ENCODE measurements at regions not wholly inside any gene's neighbourhood (a gene's known extent, or its start where the extent isn't known, plus 50 kb on each side); places are given as distances from the start of the nearest gene placed in this dataset.

DNA sequence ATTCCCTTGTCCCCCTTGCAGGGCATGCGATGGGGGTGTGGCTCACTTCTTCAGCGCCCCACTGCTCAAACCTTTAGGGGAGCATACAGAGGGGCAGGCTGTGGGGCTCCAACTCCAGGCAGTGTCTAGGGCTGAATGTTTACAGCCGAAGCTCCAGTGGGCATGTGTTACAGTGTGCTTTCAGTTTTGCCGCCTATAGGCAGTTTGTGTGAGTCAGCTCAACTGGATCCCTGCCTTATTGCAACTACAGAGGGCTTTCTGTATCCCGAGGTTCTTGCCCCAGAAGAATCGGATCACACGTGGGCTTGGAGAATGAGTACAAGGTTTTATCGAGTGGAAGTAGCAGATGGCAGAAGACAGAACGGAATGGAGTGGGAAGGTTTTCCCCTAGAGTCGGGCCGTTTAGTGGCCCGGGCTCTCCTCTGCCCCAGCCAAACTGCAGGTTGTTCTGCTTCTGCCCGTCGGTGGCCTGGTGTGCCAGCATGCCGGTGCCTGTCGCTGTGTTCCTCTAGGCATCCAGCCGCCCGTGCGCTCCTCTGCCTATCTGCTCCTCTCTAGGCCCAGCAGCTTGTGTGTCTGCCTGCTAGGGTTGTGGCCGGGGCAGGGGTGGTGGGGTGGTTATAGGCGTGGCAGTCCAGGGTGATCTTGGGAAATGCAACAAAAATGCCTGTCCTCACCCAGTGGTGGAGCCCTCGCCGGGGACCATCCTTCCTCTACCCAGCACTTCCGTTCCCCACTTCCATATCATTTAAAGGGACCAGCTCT lies 435.9 kb upstream of the SGCG start:
- Histone ChIP-seq H3K4me3 (ENCODE audit: low read depth in 1 of 2, low read length in 2 of 2) (no peak overlapping the region), H3K9me3 (ENCODE audit: control insufficient read depth in 1 of 2, low read length in 2 of 2) (no peaks in the 10 kb centered on the region), H3K36me3 (ENCODE audit: control insufficient read depth in 1 of 2, insufficient read depth in 2 of 2, low read length in 2 of 2) (no peaks in the 10 kb centered on the region), H3K27me3 (ENCODE audit: low read depth, low read length) (no peaks in the 10 kb centered on the region), H3K4me1 (ENCODE audit: control insufficient read depth in 1 of 2, insufficient read depth in 2 of 2, low read length in 2 of 2) (no peaks in the 10 kb centered on the region), H3K27ac (ENCODE audit: low read length) (no peak overlapping the region)

DNA sequence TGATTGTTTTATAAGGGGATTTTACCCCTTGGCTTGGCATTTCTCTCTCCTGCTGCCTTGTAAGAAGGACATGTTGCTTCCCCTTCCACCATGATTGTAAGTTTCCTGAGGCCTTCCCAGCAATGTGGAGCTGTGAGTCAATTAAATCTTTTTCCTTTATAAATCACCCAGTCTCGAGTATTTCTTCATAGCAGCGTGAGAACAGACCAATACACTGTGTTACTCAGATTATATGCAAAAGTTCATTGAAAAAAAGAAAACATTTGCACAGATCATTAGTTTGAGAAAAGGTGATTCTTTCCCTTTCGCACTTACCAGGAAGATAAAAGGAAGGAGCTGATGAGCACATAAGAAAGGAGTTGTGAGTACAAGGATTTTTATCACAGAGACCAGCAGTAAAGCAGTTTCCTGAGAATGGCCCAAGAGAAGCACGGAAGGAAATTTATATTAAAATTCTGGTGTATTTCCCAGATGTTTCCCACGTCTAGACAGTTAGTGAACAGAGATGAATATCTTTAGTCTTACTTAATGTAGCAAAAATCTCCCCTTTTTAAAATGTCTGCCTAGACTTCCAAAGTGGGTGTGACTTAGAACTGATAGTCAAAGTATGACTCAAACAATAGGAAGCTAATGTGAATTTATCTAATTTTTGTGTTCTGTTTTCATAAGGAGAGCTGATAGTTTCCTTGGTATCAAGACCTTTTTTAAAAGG lies 431.8 kb upstream of the SGCG start:
- Histone ChIP-seq H3K27ac (ENCODE audit: low read length) (no peak overlapping the region), H3K27me3 (ENCODE audit: low read depth, low read length) (no peaks in the 10 kb centered on the region), H3K36me3 (ENCODE audit: control insufficient read depth in 1 of 2, insufficient read depth in 2 of 2, low read length in 2 of 2) (no peaks in the 10 kb centered on the region), H3K9me3 (ENCODE audit: control insufficient read depth in 1 of 2, low read length in 2 of 2) (no peaks in the 10 kb centered on the region), H3K4me3 (ENCODE audit: low read depth in 1 of 2, low read length in 2 of 2) (no peak overlapping the region), H3K4me1 (ENCODE audit: control insufficient read depth in 1 of 2, insufficient read depth in 2 of 2, low read length in 2 of 2) (no peaks in the 10 kb centered on the region)

DNA sequence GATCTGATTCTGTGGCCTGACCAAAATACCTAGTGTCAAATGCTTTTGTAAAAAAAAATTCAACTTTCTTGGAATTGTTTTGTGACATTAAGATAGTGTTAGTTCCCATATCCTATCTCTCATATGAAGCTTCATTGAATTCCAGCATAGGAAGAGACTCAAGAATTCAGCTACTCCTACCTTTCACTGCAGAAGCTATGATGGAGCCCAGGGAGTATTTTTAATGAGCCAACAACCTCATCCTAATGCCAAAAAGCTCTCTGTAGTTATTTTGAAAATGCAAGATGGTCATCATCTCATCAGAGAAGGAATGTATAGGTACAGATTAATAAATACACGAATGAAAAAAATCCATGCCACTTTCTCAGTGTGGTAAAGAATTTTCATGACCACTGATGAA lies 431.2 kb upstream of the SGCG start:
- H3K4me3 ChIP-seq (ENCODE audit: low read depth in 1 of 2, low read length in 2 of 2) = no peak overlapping the region

DNA sequence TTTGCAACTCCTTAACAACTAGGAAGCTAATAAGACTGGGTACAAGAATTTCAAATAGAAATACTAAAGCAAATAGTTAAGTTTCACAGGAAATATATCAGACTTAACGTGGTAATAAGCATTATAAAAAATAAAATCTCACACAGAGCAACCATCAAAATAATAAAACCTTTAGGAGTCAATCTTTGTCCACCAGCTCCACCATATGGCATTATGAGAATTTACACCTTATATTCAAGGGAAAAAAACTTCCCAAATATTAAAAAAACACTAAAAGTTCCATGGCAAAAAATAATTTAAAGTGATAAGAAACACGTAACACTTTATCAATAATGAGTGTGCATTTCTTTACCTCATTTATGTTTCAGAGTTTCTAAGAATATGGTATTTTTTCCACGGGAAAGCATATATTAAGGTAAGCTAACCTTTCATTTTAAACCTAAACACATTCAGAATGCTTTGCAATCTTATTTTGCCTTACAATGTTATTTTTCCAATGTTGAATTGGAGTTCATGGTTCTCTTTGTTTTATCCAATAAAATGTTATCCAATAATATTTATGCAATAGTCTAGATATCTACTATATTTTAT lies 423.2 kb upstream of the SGCG start:
- Histone ChIP-seq H3K4me1 (ENCODE audit: control insufficient read depth in 1 of 2, insufficient read depth in 2 of 2, low read length in 2 of 2) (no peaks in the 10 kb centered on the region), H3K27me3 (ENCODE audit: low read depth, low read length) (no peaks in the 10 kb centered on the region), H3K36me3 (ENCODE audit: control insufficient read depth in 1 of 2, insufficient read depth in 2 of 2, low read length in 2 of 2) (no peaks in the 10 kb centered on the region), H3K27ac (ENCODE audit: low read length) (no peak overlapping the region), H3K9me3 (ENCODE audit: control insufficient read depth in 1 of 2, low read length in 2 of 2) (no peaks in the 10 kb centered on the region), H3K4me3 (ENCODE audit: low read depth in 1 of 2, low read length in 2 of 2) (no peak overlapping the region)

More for the DNA sequence above, 431.2 kb upstream of the SGCG start:
- Histone ChIP-seq H3K27me3 (ENCODE audit: low read depth, low read length) (no peaks in the 10 kb centered on the region), H3K36me3 (ENCODE audit: control insufficient read depth in 1 of 2, insufficient read depth in 2 of 2, low read length in 2 of 2) (no peaks in the 10 kb centered on the region), H3K4me1 (ENCODE audit: control insufficient read depth in 1 of 2, insufficient read depth in 2 of 2, low read length in 2 of 2) (no peaks in the 10 kb centered on the region), H3K27ac (ENCODE audit: low read length) (no peak overlapping the region), H3K9me3 (ENCODE audit: control insufficient read depth in 1 of 2, low read length in 2 of 2) (no peaks in the 10 kb centered on the region)

DNA sequence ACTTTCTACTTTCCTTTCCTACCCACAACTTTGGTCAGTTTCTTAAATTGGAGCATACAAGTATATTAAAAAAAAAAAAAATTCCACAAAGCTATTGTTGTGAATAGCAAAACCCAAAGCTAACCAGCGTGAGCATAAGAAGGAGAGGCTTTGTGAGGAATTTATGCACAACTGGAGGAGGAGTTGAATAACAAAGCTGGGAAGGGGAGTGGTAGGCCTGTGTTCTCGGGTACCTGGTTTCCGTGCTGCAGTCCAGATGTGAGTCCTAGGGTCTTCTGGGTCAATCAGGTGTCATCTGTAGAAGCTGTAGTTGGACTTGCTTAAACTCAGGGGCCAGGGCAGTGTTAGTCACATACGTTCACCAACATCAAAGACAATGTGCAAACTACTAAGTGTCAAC lies 422.5 kb upstream of the SGCG start:
- Histone ChIP-seq H3K36me3 (ENCODE audit: control insufficient read depth in 1 of 2, insufficient read depth in 2 of 2, low read length in 2 of 2) (no peaks in the 10 kb centered on the region), H3K27me3 (ENCODE audit: low read depth, low read length) (no peaks in the 10 kb centered on the region)

DNA sequence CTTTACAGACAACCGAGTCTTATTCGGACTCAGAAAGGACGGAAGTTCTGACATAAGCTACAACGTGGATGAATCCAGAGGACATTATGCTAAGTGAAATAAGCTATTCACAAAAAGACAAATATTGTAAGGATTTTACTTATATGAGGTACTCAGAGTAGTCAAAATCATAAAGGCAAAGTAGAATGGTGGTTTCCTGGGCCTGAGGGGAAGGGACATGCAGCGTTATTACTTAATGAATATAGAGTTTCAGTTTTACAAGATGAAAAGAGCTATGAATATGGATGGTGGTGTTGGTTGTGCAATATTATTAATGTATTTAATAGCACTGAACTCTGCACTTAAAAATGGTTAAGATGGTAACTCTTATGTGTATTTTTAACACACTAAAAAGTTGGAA lies 419.1 kb upstream of the SGCG start:
- Histone ChIP-seq H3K27me3 (ENCODE audit: low read depth, low read length) (no peaks in the 10 kb centered on the region), H3K9me3 (ENCODE audit: control insufficient read depth in 1 of 2, low read length in 2 of 2) (no peaks in the 10 kb centered on the region), H3K36me3 (ENCODE audit: control insufficient read depth in 1 of 2, insufficient read depth in 2 of 2, low read length in 2 of 2) (no peaks in the 10 kb centered on the region), H3K4me3 (ENCODE audit: low read depth in 1 of 2, low read length in 2 of 2) (no peak overlapping the region), H3K4me1 (ENCODE audit: control insufficient read depth in 1 of 2, insufficient read depth in 2 of 2, low read length in 2 of 2) (no peaks in the 10 kb centered on the region), H3K27ac (ENCODE audit: low read length) (no peak overlapping the region)

More for the DNA sequence above, 422.5 kb upstream of the SGCG start:
- Histone ChIP-seq H3K9me3 (ENCODE audit: control insufficient read depth in 1 of 2, low read length in 2 of 2) (no peaks in the 10 kb centered on the region), H3K4me1 (ENCODE audit: control insufficient read depth in 1 of 2, insufficient read depth in 2 of 2, low read length in 2 of 2) (no peaks in the 10 kb centered on the region), H3K27ac (ENCODE audit: low read length) (no peak overlapping the region), H3K4me3 (ENCODE audit: low read depth in 1 of 2, low read length in 2 of 2) (no peak overlapping the region)

DNA sequence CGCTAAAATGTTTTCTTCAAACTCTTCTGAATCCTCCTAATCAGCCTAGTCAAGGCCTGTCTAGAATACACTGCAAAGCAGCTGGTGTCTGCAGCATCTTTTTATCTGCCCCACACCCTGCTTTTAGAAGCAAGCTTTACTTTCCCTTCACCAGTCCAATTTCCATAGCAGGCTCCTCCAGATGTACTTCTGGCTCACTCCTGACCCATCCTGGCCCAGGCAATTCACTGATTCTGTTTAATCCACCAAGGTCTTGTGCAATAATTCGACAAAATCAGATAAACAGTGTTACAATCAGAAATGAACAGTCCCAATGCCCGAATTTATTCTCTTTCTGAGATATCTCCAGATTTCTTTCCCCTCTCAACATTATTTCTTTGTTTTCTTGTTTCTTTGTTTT lies 415.2 kb upstream of the SGCG start:
- no peaks in the 10 kb centered on the region for H3K27me3 ChIP-seq (ENCODE audit: low read depth, low read length)
- H3K4me1 ChIP-seq (ENCODE audit: control insufficient read depth in 1 of 2, insufficient read depth in 2 of 2, low read length in 2 of 2) = no peaks in the 10 kb centered on the region
- H3K36me3 ChIP-seq (ENCODE audit: control insufficient read depth in 1 of 2, insufficient read depth in 2 of 2, low read length in 2 of 2) = no peaks in the 10 kb centered on the region
- no peak overlapping the region for H3K27ac ChIP-seq (ENCODE audit: low read length)
- no peak overlapping the region for H3K4me3 ChIP-seq (ENCODE audit: low read depth in 1 of 2, low read length in 2 of 2)
- H3K9me3 ChIP-seq (ENCODE audit: control insufficient read depth in 1 of 2, low read length in 2 of 2) = no peaks in the 10 kb centered on the region

DNA sequence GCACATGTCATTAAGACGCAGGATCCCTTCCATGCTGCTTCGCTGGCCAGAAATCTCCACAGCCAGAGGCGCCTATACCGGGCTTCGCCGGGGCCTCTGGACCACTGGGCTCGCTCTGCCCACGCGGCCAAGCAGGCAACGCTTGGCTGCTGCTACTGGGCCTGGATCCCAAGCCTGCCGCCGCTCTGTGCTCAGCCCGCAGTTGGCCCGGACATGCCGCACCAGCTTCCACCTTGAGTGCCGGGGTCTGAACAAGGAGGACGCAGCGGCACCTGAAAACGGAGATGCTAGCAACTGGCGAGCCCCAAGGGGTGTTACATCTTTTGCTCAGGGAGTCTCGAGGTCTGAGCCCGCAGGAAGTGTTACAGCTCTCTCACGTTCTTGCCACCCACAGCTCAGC lies 409.9 kb upstream of the SGCG start:
- no peaks in the 10 kb centered on the region for H3K9me3 ChIP-seq (ENCODE audit: control insufficient read depth in 1 of 2, low read length in 2 of 2)
- H3K27ac ChIP-seq (ENCODE audit: low read length) = no peak overlapping the region
- no peaks in the 10 kb centered on the region for H3K36me3 ChIP-seq (ENCODE audit: control insufficient read depth in 1 of 2, insufficient read depth in 2 of 2, low read length in 2 of 2)
- no peak overlapping the region for H3K4me3 ChIP-seq (ENCODE audit: low read depth in 1 of 2, low read length in 2 of 2)
- no peaks in the 10 kb centered on the region for H3K27me3 ChIP-seq (ENCODE audit: low read depth, low read length)
- no peaks in the 10 kb centered on the region for H3K4me1 ChIP-seq (ENCODE audit: control insufficient read depth in 1 of 2, insufficient read depth in 2 of 2, low read length in 2 of 2)

DNA sequence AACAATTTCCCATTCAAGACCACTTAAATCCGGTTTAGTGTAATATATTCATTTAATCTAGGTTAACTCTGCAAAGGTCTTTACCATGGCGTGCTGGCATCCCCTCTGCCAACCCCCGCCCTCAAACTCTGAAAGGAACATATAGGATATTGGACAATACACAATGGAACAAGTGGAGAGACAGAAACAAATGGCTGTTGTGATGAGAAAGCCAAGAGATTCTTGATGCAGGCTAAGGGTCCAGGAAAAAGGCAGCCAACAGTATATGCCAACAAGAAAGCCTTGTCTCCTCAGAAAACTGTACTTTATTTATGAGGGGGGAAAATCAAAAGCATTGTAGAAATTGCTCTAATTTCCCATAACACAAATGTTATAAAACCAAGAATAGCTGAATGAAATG lies 407.3 kb upstream of the SGCG start:
- Histone ChIP-seq H3K4me3 (ENCODE audit: low read depth in 1 of 2, low read length in 2 of 2) (no peak overlapping the region), H3K27me3 (ENCODE audit: low read depth, low read length) (no peaks in the 10 kb centered on the region), H3K27ac (ENCODE audit: low read length) (no peak overlapping the region), H3K36me3 (ENCODE audit: control insufficient read depth in 1 of 2, insufficient read depth in 2 of 2, low read length in 2 of 2) (no peaks in the 10 kb centered on the region), H3K4me1 (ENCODE audit: control insufficient read depth in 1 of 2, insufficient read depth in 2 of 2, low read length in 2 of 2) (no peaks in the 10 kb centered on the region), H3K9me3 (ENCODE audit: control insufficient read depth in 1 of 2, low read length in 2 of 2) (no peaks in the 10 kb centered on the region)

DNA sequence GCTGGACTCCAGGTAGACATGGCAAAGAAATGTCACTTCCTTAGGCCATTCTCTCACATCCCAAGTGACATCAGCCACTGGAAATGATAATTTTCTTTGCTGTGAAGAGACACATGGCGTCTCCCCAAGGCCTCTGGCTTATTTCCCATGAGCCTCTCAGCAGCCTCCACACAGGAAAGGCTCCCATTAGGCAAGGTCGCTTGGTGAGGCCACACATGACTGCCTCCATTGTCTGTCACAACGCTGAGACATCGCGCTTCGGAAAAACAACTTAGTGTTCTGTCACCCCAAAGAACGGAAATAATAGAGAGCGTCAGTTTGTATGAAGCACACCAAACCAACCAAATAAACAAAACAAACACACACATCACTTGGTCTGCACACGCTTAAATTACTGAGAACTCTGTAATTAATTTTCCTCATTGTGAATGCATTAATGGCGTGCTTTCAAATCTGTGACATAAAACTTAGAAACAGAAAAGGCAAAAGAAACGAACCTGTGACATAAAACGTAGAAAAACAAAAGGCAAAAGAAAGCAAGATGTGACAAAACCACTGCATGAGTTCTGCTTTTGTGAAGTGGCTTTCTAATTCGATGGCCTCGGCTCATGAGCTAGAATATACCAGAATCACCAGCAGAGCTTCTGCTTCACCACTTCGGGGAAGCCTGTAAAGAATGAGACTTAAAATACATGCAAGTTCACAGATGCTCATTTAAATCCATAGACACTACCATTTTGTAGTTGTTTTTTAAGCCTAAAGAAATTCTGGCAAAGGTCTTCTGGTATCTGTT lies 404.2 kb upstream of the SGCG start:
- no peaks in the 10 kb centered on the region for H3K36me3 ChIP-seq (ENCODE audit: control insufficient read depth in 1 of 2, insufficient read depth in 2 of 2, low read length in 2 of 2)
- no peak overlapping the region for H3K4me3 ChIP-seq (ENCODE audit: low read depth in 1 of 2, low read length in 2 of 2)
- no peak overlapping the region for H3K27ac ChIP-seq (ENCODE audit: low read length)
- no peaks in the 10 kb centered on the region for H3K4me1 ChIP-seq (ENCODE audit: control insufficient read depth in 1 of 2, insufficient read depth in 2 of 2, low read length in 2 of 2)
- H3K9me3 ChIP-seq (ENCODE audit: control insufficient read depth in 1 of 2, low read length in 2 of 2) = no peaks in the 10 kb centered on the region
- no peaks in the 10 kb centered on the region for H3K27me3 ChIP-seq (ENCODE audit: low read depth, low read length)

DNA sequence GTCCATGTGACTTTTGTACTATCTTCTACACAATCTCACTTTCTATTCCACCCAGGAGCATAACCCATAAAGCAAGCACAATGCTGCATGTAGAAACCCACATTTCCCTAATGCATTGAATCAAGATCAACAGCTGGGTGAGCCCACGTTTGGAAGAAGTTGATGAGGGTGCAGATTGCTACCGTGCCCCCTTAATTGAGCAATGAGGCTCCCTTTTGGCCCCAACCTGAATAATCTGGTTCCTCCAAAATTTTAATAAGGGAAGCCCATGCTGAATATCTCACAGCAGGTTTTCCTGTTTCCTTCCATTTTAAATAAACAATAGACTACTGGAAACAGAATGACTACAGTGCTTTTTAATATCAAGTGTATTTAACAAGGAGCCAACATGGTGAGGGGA lies 403.6 kb upstream of the SGCG start:
- Histone ChIP-seq H3K36me3 (ENCODE audit: control insufficient read depth in 1 of 2, insufficient read depth in 2 of 2, low read length in 2 of 2) (no peaks in the 10 kb centered on the region), H3K27me3 (ENCODE audit: low read depth, low read length) (no peaks in the 10 kb centered on the region), H3K4me3 (ENCODE audit: low read depth in 1 of 2, low read length in 2 of 2) (no peak overlapping the region), H3K9me3 (ENCODE audit: control insufficient read depth in 1 of 2, low read length in 2 of 2) (no peaks in the 10 kb centered on the region), H3K27ac (ENCODE audit: low read length) (no peak overlapping the region), H3K4me1 (ENCODE audit: control insufficient read depth in 1 of 2, insufficient read depth in 2 of 2, low read length in 2 of 2) (no peaks in the 10 kb centered on the region)
